ENCODE measurements at regions not wholly inside any gene's neighbourhood (a gene's known extent, or its start where the extent isn't known, plus 50 kb on each side); places are given as distances from the start of the nearest gene placed in this dataset.

- no peak for DNase-seq
Measured at GRCh38 chr7:121488111-121488650, 92.1 kb upstream of the FAM3C start.

- no peak for DNase-seq
Measured at GRCh38 chr7:121486590-121486989, 90.5 kb upstream of the FAM3C start.

GRCh38 chr7:121485467-121486243 is 89.5 kb upstream of the FAM3C start:
- no peak for DNase-seq

GRCh38 chr7:121484089-121484763 is 88.1 kb upstream of the FAM3C start:
- DNase-seq, result no peak

- peak; percentile 86 for DNase-seq
Measured at GRCh38 chr7:121480566-121481335, 84.6 kb upstream of the FAM3C start.

- DNase-seq, result peak; percentile 71
Measured at GRCh38 chr7:121480058-121480457, 84.0 kb upstream of the FAM3C start.

GRCh38 chr7:121479466-121479865 is 83.4 kb upstream of the FAM3C start:
- DNase-seq, result no peak

GRCh38 chr7:121475806-121476205 is 79.7 kb upstream of the FAM3C start:
- no peak for DNase-seq

- no peak for DNase-seq
Measured at GRCh38 chr7:121474301-121474673, 78.2 kb upstream of the FAM3C start.

- DNase-seq, result no peak
Measured at GRCh38 chr7:121473645-121474300, 77.7 kb upstream of the FAM3C start.

- DNase-seq, result no peak
Measured at GRCh38 chr7:121466455-121466854, 70.3 kb upstream of the FAM3C start.

- no peak for DNase-seq
Measured at GRCh38 chr7:121459148-121459547, 63.0 kb upstream of the FAM3C start.

- no peak for DNase-seq
Measured at GRCh38 chr7:121456785-121457359, 60.8 kb upstream of the FAM3C start.

GRCh38 chr7:121456015-121456414 is 59.9 kb upstream of the FAM3C start:
- no peak for DNase-seq

GRCh38 chr7:121452389-121452788 is 56.3 kb upstream of the FAM3C start:
- DNase-seq, result no peak

- DNase-seq, result no peak
Measured at GRCh38 chr7:121451367-121452094, 55.4 kb upstream of the FAM3C start.

- no peak for DNase-seq
Measured at GRCh38 chr7:121450631-121451198, 54.6 kb upstream of the FAM3C start.

- no peak for DNase-seq
Measured at GRCh38 chr7:121449735-121450240, 53.7 kb upstream of the FAM3C start.

GRCh38 chr7:121449329-121449728 is 53.2 kb upstream of the FAM3C start:
- DNase-seq, result no peak

- DNase-seq, result no peak
Measured at GRCh38 chr7:121448429-121448828, 52.3 kb upstream of the FAM3C start.

- DNase-seq, result no peak
Measured at GRCh38 chr7:121447911-121448300, 51.8 kb upstream of the FAM3C start.
